Right lobe of liver (tissue), 4 donors: ENCODE measurements at regions not wholly inside any gene's neighbourhood (a gene's known extent, or its start where the extent isn't known, plus 50 kb on each side); places are given as distances from the start of the nearest gene placed in this dataset.

Experiments
- POLR2A ChIP-seq: fragments of 450-650 bp; IDR thresholded peaks from one replicate; pipeline ENCODE4 v1.6.1; 2017; ENCODE audit warnings: antibody characterized with exemption, mild to moderate bottlenecking
- TF ChIP-seq, protein P1 (sequence below), 4 donors: fragments of 200-600 bp in 3 of 4; fragments of 450-650 bp in 1 of 4; IDR thresholded peaks; one replicate each; pipeline versions ENCODE4 v1.5.1 to v1.8.0; 2016 to 2022; ENCODE audit warnings: antibody characterized with exemption in 4 of 4, mild to moderate bottlenecking in 2 of 4
- donor health status: DM: no; HTN: no; CAD: no.
- donor health status: DM: no; HTN: no; CAD: no.
- donor health status: DM: no; HTN: yes; CAD: no.

DNA sequence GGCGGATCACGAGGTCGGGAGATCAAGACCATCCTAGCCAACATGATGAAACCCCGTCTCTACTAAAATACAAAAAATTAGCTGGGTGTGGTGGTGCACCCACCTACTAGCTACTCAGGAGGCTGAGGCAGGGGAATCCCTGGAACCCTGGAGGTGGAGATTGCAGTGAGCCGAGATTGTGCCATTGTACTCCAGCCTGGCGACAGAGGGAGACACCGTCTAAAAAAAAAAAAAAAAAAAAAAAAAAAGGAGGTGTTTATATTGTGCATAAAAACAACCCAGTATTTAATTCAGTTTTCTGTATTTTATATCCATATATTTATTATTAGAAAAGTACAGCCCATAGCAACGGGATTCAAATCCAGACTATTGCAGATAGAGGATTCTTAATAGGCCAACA is 129.1 kb upstream of the SOX2 start:
- TF ChIP-seq, protein P1, sequence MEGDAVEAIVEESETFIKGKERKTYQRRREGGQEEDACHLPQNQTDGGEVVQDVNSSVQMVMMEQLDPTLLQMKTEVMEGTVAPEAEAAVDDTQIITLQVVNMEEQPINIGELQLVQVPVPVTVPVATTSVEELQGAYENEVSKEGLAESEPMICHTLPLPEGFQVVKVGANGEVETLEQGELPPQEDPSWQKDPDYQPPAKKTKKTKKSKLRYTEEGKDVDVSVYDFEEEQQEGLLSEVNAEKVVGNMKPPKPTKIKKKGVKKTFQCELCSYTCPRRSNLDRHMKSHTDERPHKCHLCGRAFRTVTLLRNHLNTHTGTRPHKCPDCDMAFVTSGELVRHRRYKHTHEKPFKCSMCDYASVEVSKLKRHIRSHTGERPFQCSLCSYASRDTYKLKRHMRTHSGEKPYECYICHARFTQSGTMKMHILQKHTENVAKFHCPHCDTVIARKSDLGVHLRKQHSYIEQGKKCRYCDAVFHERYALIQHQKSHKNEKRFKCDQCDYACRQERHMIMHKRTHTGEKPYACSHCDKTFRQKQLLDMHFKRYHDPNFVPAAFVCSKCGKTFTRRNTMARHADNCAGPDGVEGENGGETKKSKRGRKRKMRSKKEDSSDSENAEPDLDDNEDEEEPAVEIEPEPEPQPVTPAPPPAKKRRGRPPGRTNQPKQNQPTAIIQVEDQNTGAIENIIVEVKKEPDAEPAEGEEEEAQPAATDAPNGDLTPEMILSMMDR (IDR thresholded peaks at IDR 0.05): no peak
- no peak for TF ChIP-seq POLR2A
